GM19239 (cell line): ENCODE measurements at regions not wholly inside any gene's neighbourhood (a gene's known extent, or its start where the extent isn't known, plus 50 kb on each side); places are given as distances from the start of the nearest gene placed in this dataset.
"Not testable (repeated sequence)": the region's sequence is repeated elsewhere in the genome, so short reads cannot be mapped to it uniquely, and the experiment has no call there.

Source experiments
- DNase-seq: peaks from one replicate; pipeline ENCODE4 v3.0.0; 2011; ENCODE audit warnings: low spot score; ENCODE audit not compliant: insufficient read length
- FAIRE-seq: peaks from 2 replicates; lab custom pipeline; 2011; peaks lifted over from hg19 to GRCh38; lab: Jason Lieb, UNC

- DNase-seq (no peak), FAIRE-seq (no peak)
These were observed 160.6 kb upstream of the EGLN3 start for GRCh38 chr14:34111505-34111904.

GRCh38 chr14:34110531-34110930 is 159.7 kb upstream of the EGLN3 start:
- DNase-seq = no peak
- FAIRE-seq = no peak

GRCh38 chr14:34107441-34107840 is 156.6 kb upstream of the EGLN3 start:
- DNase-seq = no peak
- no peak for FAIRE-seq

GRCh38 chr14:34106310-34106709 is 155.4 kb upstream of the EGLN3 start:
- FAIRE-seq = no peak
- no peak for DNase-seq

GRCh38 chr14:34104489-34105397 is 153.9 kb upstream of the EGLN3 start:
- DNase-seq = no peak
- FAIRE-seq = no peak

GRCh38 chr14:34103176-34103575 is 152.3 kb upstream of the EGLN3 start:
- FAIRE-seq (no peak), DNase-seq (no peak)

- FAIRE-seq = no peak
- no peak for DNase-seq
These were observed 148.8 kb upstream of the EGLN3 start for GRCh38 chr14:34099635-34100034.

GRCh38 chr14:34098985-34099349 is 148.1 kb upstream of the EGLN3 start:
- DNase-seq (no peak), FAIRE-seq (no peak)

GRCh38 chr14:34098045-34098984 is 147.4 kb upstream of the EGLN3 start:
- peak; percentile 84 for FAIRE-seq

GRCh38 chr14:34097644-34098043 is 146.8 kb upstream of the EGLN3 start:
- FAIRE-seq (no peak), DNase-seq (no peak)

More at GRCh38 chr14:34098045-34098984, 147.4 kb upstream of the EGLN3 start:
- DNase-seq = no peak

GRCh38 chr14:34094384-34094783 is 143.5 kb upstream of the EGLN3 start:
- DNase-seq (no peak), FAIRE-seq (no peak)

GRCh38 chr14:34093883-34094282 is 143.0 kb upstream of the EGLN3 start:
- FAIRE-seq = no peak

GRCh38 chr14:34090451-34090850 is 139.6 kb upstream of the EGLN3 start:
- peak; percentile 45 for FAIRE-seq

More at GRCh38 chr14:34093883-34094282, 143.0 kb upstream of the EGLN3 start:
- DNase-seq = no peak

GRCh38 chr14:34088914-34089313 is 138.0 kb upstream of the EGLN3 start:
- no peak for DNase-seq
- FAIRE-seq = no peak

More at GRCh38 chr14:34090451-34090850, 139.6 kb upstream of the EGLN3 start:
- no peak for DNase-seq

GRCh38 chr14:34087571-34087970 is 136.7 kb upstream of the EGLN3 start:
- DNase-seq (no peak), FAIRE-seq (peak; percentile 39)

- DNase-seq = no peak
- FAIRE-seq = no peak
These were observed 135.4 kb upstream of the EGLN3 start for GRCh38 chr14:34086223-34086757.

GRCh38 chr14:34085695-34086094 is 134.8 kb upstream of the EGLN3 start:
- FAIRE-seq = no peak

GRCh38 chr14:34081576-34082136 is 130.8 kb upstream of the EGLN3 start:
- peak; percentile 21 for FAIRE-seq
- no peak for DNase-seq

More at GRCh38 chr14:34085695-34086094, 134.8 kb upstream of the EGLN3 start:
- no peak for DNase-seq

- no peak for DNase-seq
- FAIRE-seq = no peak
These were observed 130.3 kb upstream of the EGLN3 start for GRCh38 chr14:34081101-34081575.

- FAIRE-seq = not testable (repeated sequence)
These were observed 128.8 kb upstream of the EGLN3 start for GRCh38 chr14:34079643-34080042.

More at GRCh38 chr14:34079643-34080042, 128.8 kb upstream of the EGLN3 start:
- not testable (repeated sequence) for DNase-seq
